DMS53 treated with DMSO at 0.1 percent for 48 hours (cell line): ENCODE measurements at regions not wholly inside any gene's neighbourhood (a gene's known extent, or its start where the extent isn't known, plus 50 kb on each side); places are given as distances from the start of the nearest gene placed in this dataset.
"Not testable (repeated sequence)": the region's sequence is repeated elsewhere in the genome, so short reads cannot be mapped to it uniquely, and the experiment has no call there.

Experiments
- DNase-seq: peaks from one replicate; lab custom pipeline; 2025; ENCODE audit not compliant: unreplicated experiment; lab: John Stamatoyannopoulos, UW

- DNase-seq: no peak
Measured at GRCh38 chr10:109019001-109019424, 904.3 kb downstream of the XPNPEP1 start.

DNA sequence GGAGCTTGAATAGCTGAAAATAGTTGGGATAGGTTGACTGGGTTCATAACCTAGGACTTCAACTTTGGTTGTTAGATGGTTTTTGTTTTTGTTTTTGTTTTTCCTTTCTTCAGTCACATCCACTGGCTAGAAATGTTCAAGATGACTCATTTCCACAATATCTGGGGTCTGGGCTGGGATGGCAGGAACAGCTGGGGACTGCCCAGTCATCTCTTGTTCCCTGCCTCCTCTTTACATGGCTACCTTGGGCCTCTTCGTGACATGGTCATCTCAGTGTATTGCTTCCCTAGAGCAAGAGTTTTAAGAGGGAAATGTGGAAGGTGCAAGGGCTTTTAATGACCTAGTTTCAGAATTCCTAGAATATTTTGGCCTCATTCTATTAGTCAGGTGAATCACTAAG, 915.8 kb downstream of the XPNPEP1 start:
- DNase-seq: no peak

DNA sequence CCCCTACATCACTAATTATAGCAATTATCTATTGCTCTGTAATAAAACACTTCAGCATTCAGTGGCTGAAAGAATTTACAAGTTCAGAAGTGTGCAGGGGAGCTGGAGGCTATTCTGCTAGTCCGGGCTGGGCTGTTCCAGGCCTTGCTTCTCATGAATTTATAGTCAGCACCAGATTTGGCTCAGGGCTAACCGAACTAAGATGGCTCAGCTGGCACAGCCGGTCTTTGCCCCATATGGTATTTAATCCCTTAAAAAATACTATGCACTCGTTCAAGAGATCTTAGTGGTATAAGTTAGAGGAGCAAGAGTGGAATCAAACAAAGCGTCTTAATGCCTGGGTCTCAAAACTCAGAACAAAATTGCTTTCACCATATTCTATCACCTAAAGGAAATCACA, 932.9 kb downstream of the XPNPEP1 start:
- DNase-seq: no peak

- DNase-seq: no peak
Measured at GRCh38 chr10:108989976-108990375, 933.3 kb downstream of the XPNPEP1 start.

DNA sequence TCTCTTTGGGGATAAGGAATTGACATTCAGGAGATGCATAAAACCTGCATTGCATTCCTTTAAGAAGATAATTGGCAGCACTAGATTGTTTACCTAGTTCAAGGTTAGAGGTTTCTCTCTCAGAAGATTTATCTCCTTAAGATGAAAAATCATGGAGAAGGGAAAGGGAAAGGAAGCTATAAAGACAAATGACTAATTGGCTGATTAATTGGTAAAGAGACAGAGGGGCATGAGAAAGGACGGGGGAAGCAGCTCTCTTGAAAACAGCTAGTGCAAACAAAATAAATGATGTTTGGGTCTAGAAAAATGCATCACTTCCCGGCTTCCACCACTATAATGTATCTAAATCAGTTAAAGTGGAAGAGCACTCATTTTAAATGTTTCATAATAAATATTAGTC, 941.2 kb downstream of the XPNPEP1 start:
- no peak for DNase-seq

GRCh38 chr10:108980869-108981268, 942.4 kb downstream of the XPNPEP1 start:
- no peak for DNase-seq

DNA sequence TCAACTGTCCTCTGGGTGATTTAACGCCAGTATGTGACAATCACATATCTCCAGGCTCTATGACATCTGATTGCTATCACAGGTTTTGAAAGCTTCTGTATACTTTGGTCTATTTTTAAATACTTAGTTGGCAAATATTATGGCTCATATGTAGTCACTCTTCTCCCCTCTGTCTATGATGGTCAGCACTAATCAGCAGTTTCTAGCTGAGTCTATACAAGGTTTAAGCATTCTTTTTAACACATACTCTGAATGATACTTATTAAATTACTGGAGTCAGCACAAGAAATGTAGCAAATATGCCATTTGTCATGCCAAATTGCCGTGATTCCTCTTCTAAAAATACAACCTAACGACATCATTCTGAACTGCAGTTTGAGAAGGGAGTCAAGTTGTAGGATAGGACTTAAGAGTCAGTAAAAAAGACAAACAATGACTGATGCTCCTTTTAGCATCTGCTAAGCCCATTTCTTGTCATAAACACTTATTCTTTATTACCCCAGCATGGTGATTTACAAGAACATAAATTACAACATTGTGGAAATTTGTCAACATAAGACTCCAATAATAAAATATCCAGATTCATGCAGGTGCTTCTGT, 947.8 kb downstream of the XPNPEP1 start:
- DNase-seq: no peak

- DNase-seq: no peak
Measured at GRCh38 chr10:108970016-108970415, 953.3 kb downstream of the XPNPEP1 start.

- DNase-seq: no peak
Measured at GRCh38 chr10:108966411-108966810, 956.9 kb downstream of the XPNPEP1 start.

GRCh38 chr10:108966005-108966404, 957.3 kb downstream of the XPNPEP1 start:
- DNase-seq: no peak

- DNase-seq: no peak
Measured at GRCh38 chr10:108962172-108962571, 961.1 kb downstream of the XPNPEP1 start.

GRCh38 chr10:108957681-108958080, 965.6 kb downstream of the XPNPEP1 start:
- no peak for DNase-seq

GRCh38 chr10:108956149-108956548, 967.2 kb downstream of the XPNPEP1 start:
- no peak for DNase-seq

- not testable (repeated sequence) for DNase-seq
Measured at GRCh38 chr10:108920029-108920428, 1003.3 kb downstream of the XPNPEP1 start.

GRCh38 chr10:108913300-108913699, 1010.0 kb downstream of the XPNPEP1 start:
- DNase-seq: no peak

DNA sequence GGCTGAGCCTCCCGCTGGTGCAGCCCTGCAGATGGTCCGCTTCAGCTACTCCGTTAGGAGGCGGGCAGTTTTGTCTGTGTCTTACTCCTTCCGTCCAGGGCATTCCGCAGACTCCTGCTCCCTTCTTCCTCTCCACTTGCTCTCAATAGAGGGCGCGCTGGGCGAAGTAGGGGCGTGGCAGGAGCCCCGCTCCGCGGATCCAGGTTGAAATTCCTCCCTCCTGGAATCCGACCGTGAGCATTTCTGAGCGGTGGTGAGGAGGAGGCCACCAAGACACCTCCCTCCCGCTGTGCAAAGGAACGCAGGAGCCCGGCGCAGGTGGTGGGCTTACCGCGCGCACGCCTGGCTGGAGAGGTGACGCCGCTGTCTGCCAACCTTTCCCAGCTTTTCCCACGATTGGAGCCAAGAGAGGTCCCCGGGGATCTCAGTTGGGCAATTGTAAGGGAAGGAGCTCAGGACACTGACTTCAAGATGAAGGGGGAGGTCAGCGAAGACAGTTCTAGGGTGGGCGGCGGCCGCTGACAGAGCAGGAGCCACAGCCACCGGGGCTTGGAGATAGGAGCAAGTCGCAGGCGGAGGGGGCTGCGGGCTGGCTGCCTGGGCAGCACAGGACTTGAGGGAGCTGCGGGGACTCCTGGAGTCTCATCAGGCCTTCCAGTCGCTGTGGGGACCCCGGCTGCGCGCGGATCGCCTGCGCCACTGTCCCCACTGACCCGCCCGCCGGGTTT, 1011.3 kb downstream of the XPNPEP1 start:
- peak; percentile 13 for DNase-seq

DNA sequence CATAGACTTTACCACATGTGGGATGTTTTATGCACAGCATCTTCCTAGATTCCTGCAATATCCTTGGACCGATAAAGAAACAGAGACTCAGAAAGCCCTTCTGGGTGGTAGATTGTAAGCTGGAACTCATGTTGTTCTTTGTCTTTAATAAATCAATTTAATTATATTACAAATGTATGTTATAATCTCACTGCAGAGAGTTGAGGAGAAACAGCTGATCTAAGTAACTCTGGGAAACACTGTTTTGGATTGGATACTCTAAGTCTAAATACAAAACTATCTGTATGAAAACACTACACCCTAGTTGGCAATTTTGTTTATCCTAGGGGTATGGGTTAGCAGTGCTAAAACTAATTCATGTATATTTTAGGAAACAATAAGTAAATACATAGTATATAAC, 1015.2 kb downstream of the XPNPEP1 start:
- no peak for DNase-seq

DNA sequence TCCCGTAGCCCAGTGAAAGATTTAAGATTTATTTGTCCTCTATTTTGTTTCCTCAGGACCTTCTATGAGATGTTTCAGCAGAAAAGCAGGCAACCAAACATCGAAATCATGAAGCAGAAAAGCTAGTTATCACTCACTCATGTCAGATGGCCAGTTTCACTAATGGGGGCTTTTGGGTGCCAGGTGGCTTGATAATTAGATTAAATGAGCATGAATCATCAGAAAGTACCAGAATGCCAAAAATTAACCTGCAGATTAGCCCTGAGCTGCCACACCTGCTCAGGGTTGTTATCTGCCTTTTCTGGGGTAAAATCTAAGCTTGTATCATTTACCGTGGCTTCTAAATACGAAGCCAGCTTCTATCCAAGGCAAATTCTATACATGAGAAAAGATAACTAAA, 1017.5 kb downstream of the XPNPEP1 start:
- no peak for DNase-seq

DNA sequence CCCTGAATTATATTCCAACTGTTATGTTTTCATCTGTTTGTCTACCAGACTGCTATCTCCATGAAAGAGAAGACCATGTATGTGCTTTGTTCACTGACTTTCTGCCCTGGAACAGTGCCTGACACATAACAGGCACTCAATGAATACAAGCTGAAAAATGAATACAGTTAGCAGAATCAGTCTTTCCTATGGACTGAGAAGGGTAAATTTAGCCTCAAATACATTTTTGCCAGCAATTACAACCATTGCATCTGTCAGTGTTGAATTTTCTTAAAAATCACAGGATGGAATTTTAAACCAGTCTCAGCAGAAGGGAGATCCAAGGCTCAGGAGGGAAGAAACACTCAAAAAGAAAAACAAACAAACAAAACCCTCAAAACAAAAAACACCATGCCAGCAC, 1018.1 kb downstream of the XPNPEP1 start:
- no peak for DNase-seq

DNA sequence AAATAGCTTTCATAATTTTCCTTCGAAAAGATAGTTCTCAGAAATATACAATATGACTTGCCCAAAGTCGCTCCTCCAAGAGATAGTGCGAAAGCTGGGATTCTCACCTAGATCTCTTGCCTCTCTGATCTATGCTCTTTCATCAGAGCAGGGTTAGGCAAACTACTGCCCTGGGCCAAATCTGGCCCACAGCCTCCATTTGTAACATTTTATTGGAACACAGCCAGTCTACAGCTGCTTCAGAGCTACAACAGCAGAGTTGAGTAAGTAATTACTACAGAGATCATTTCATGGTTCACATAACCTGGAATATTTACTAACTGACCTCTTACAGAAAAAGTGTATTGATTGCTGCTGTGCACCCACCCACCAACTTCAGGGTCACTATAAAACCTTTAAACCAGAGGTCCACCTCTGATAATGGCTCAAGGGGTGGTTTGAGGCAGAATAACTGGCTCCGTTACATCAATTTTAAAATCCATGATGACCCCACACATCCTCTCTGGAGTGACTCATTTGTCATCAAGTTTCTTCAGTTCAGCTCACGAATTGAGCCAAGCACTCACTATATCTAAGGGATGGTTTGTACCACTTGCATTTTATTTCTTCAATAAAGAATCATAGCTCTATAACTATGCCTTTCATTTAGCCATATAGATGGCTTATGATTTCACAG, 1019.0 kb downstream of the XPNPEP1 start:
- no peak for DNase-seq

DNA sequence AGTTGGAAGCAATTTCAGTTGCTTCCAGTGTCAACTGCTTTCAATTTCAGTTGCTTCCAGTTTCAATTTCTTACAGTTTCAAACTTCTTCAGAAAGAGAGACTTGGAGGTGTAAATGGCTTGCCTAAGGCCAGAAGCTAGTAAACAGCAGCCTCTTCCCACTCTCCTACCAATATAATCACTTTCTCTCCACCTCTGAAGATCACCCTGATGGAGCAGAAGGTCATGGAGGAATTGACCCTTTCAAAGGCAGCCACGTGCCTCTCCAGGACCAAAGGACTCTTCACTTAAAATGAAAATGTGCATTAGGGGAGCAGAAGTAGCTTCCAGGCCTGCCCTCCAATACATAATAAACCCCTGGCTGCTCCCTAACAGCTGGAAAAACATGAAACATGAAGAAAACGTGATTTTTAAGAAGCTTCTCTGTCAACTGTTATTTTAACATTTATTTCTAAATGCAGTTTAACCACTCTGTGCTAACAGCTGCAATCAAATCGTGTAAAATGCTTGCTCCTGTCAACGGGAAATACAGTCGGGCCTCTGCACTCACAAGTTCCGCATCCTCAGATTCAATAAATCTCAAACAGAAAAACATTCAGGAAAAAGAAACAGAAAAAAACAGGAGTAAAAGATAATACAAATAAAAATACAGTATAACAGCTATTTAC, 1020.6 kb downstream of the XPNPEP1 start:
- no peak for DNase-seq
